ENCODE measurements at regions not wholly inside any gene's neighbourhood (a gene's known extent, or its start where the extent isn't known, plus 50 kb on each side); places are given as distances from the start of the nearest gene placed in this dataset.

DNA sequence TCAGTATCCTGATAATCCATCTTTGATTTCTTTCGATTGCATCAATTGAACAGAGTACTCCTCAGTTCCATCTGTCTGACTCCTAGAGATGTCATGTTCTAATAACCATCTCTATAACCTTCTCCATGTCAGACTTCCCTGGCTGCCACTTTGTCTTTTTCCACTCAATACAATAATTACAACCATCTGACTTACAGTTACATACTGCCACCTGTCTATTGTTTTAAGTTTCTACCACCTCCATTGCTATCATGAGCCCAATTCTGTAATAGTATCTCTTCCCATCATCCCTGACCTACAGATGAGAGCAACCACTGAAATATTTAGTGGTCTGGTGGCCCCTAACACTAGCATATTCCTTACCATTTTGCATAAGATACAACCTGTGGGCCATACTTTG lies 439.2 kb upstream of the FAM47C start:
- H3K9me3 ChIP-seq (ENCODE audit: control insufficient read depth, low read depth, low read length), result no peaks in the 10 kb centered on the region
- H3K9me1 ChIP-seq (ENCODE audit: control insufficient read depth, extremely low read depth, insufficient read depth, low read length), result no peaks in the 10 kb centered on the region
- H3K36me3 ChIP-seq (ENCODE audit: control insufficient read depth in 2 of 2, extremely low read depth in 1 of 2, insufficient read depth in 2 of 2, low read length in 2 of 2), result no peaks in the 10 kb centered on the region
- no peak overlapping the region for H3K9ac ChIP-seq (ENCODE audit: control insufficient read depth, extremely low read depth, insufficient read depth, low read length)
- H3K4me1 ChIP-seq (ENCODE audit: control insufficient read depth, extremely low read depth, insufficient read depth, low read length), result no peaks in the 10 kb centered on the region
- dilution Hi-C loops (cut with MboI; ENCODE audit: extremely low pct_ligation_motif_present, low sequenced_read_pairs), result no loop called here
- no peak for FAIRE-seq
- TF ChIP-seq, protein P1, sequence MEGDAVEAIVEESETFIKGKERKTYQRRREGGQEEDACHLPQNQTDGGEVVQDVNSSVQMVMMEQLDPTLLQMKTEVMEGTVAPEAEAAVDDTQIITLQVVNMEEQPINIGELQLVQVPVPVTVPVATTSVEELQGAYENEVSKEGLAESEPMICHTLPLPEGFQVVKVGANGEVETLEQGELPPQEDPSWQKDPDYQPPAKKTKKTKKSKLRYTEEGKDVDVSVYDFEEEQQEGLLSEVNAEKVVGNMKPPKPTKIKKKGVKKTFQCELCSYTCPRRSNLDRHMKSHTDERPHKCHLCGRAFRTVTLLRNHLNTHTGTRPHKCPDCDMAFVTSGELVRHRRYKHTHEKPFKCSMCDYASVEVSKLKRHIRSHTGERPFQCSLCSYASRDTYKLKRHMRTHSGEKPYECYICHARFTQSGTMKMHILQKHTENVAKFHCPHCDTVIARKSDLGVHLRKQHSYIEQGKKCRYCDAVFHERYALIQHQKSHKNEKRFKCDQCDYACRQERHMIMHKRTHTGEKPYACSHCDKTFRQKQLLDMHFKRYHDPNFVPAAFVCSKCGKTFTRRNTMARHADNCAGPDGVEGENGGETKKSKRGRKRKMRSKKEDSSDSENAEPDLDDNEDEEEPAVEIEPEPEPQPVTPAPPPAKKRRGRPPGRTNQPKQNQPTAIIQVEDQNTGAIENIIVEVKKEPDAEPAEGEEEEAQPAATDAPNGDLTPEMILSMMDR (optimal IDR thresholded peaks at IDR 0.05 in 1 of 3, IDR thresholded peaks at IDR 0.05 in 1 of 3, conservative IDR thresholded peaks at IDR 0.05 in 1 of 3; ENCODE audit: extremely low read depth in 1 of 3, insufficient read depth in 2 of 3, low read length in 3 of 3), result no peak
- TF ChIP-seq EZH2 (IDR thresholded peaks at IDR 0.05; ENCODE audit: low read length), result no peak
- no peak overlapping the region for H3K27ac ChIP-seq (ENCODE audit: control insufficient read depth, insufficient read depth, low read length)
- H3K4me2 ChIP-seq (ENCODE audit: control insufficient read depth, extremely low read depth, insufficient read depth, low read depth, low read length), result no peak overlapping the region
- DNase-seq (ENCODE audit: low read depth, low spot score), result no peak
- H2AFZ ChIP-seq (ENCODE audit: control insufficient read depth, low read length), result no peak overlapping the region
- H3K79me2 ChIP-seq (ENCODE audit: control insufficient read depth, insufficient read depth, low read length), result no peaks in the 10 kb centered on the region
- no peaks in the 10 kb centered on the region for H4K20me1 ChIP-seq (ENCODE audit: control insufficient read depth, extremely low read depth, insufficient read depth, low read length)
- no peak overlapping the region for H3K4me3 ChIP-seq (ENCODE audit: control insufficient read depth in 2 of 3, extremely low read depth in 1 of 3, insufficient read depth in 2 of 3, low read depth in 1 of 3, low read length in 3 of 3)
- H3K27me3 ChIP-seq (ENCODE audit: control insufficient read depth, extremely low read depth, insufficient read depth, low read length), result no peaks in the 10 kb centered on the region

DNA sequence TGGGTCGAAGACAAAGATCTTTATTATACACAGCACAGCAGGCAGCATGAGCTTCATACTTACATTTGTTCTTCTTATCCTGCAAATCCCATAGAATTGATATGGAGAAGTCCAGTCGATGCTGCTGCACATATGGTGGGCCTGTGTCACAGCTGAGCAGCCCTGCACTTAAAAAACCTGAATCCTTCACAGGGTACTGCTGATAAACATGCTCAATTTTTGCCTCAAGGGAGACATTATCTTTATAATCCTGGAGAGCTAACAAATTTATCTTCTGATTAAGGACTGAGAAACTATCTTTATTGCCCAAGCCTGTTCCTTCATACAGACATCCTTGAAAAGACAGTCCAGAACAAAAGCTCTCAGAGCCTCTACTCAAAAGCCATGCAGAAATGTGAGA lies 434.4 kb upstream of the FAM47C start:
- TF ChIP-seq EZH2 (IDR thresholded peaks at IDR 0.05; ENCODE audit: low read length), result no peak
- DNase-seq (ENCODE audit: low read depth, low spot score) (no peak), FAIRE-seq (no peak)
- no peak overlapping the region for H2AFZ ChIP-seq (ENCODE audit: control insufficient read depth, low read length)
- no peaks in the 10 kb centered on the region for H3K27me3 ChIP-seq (ENCODE audit: control insufficient read depth, extremely low read depth, insufficient read depth, low read length)
- H3K79me2 ChIP-seq (ENCODE audit: control insufficient read depth, insufficient read depth, low read length), result no peaks in the 10 kb centered on the region
- H3K4me1 ChIP-seq (ENCODE audit: control insufficient read depth, extremely low read depth, insufficient read depth, low read length), result no peaks in the 10 kb centered on the region
- no peaks in the 10 kb centered on the region for H3K9me1 ChIP-seq (ENCODE audit: control insufficient read depth, extremely low read depth, insufficient read depth, low read length)
- no peak overlapping the region for H3K4me2 ChIP-seq (ENCODE audit: control insufficient read depth, extremely low read depth, insufficient read depth, low read depth, low read length)
- no peaks in the 10 kb centered on the region for H3K9me3 ChIP-seq (ENCODE audit: control insufficient read depth, low read depth, low read length)
- H3K36me3 ChIP-seq (ENCODE audit: control insufficient read depth in 2 of 2, extremely low read depth in 1 of 2, insufficient read depth in 2 of 2, low read length in 2 of 2), result no peaks in the 10 kb centered on the region
- no peak overlapping the region for H3K4me3 ChIP-seq (ENCODE audit: control insufficient read depth in 2 of 3, extremely low read depth in 1 of 3, insufficient read depth in 2 of 3, low read depth in 1 of 3, low read length in 3 of 3)
- H3K9ac ChIP-seq (ENCODE audit: control insufficient read depth, extremely low read depth, insufficient read depth, low read length), result no peak overlapping the region
- H3K27ac ChIP-seq (ENCODE audit: control insufficient read depth, insufficient read depth, low read length), result no peak overlapping the region
- no peaks in the 10 kb centered on the region for H4K20me1 ChIP-seq (ENCODE audit: control insufficient read depth, extremely low read depth, insufficient read depth, low read length)
- dilution Hi-C loops (cut with MboI; ENCODE audit: extremely low pct_ligation_motif_present, low sequenced_read_pairs), result no loop called here

DNA sequence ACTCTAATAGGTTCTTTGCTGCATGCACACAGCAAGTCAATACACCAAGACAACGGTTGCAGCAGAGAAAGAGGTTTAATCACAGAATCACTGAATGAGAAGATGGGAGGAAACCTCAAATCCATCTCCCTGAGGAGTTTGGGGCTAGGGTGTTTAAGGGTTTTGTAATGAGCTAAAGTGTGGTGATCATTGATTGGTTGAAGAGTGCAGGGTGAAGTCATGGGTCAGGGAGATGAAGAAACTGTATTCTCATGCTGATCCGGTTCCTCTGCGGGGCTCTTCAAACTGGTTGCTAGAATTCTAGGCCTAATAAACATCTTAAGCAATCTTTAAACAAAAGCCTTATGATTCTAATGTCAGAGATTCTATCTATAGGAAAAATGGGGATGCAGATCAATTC lies 432.5 kb upstream of the FAM47C start:
- no peaks in the 10 kb centered on the region for H3K79me2 ChIP-seq (ENCODE audit: control insufficient read depth, insufficient read depth, low read length)
- no peaks in the 10 kb centered on the region for H3K27me3 ChIP-seq (ENCODE audit: control insufficient read depth, extremely low read depth, insufficient read depth, low read length)
- H2AFZ ChIP-seq (ENCODE audit: control insufficient read depth, low read length), result no peak overlapping the region
- FAIRE-seq, result no peak
- DNase-seq (ENCODE audit: low read depth, low spot score), result no peak
- no peak overlapping the region for H3K4me3 ChIP-seq (ENCODE audit: control insufficient read depth in 2 of 3, extremely low read depth in 1 of 3, insufficient read depth in 2 of 3, low read depth in 1 of 3, low read length in 3 of 3)
- H3K9me3 ChIP-seq (ENCODE audit: control insufficient read depth, low read depth, low read length), result no peaks in the 10 kb centered on the region
- H3K36me3 ChIP-seq (ENCODE audit: control insufficient read depth in 2 of 2, extremely low read depth in 1 of 2, insufficient read depth in 2 of 2, low read length in 2 of 2), result no peaks in the 10 kb centered on the region
- no peak for TF ChIP-seq EZH2 (IDR thresholded peaks at IDR 0.05; ENCODE audit: low read length)
- TF ChIP-seq, protein P1 (optimal IDR thresholded peaks at IDR 0.05 in 1 of 3, IDR thresholded peaks at IDR 0.05 in 1 of 3, conservative IDR thresholded peaks at IDR 0.05 in 1 of 3; ENCODE audit: extremely low read depth in 1 of 3, insufficient read depth in 2 of 3, low read length in 3 of 3), result no peak
- no peaks in the 10 kb centered on the region for H3K9me1 ChIP-seq (ENCODE audit: control insufficient read depth, extremely low read depth, insufficient read depth, low read length)
- dilution Hi-C loops (cut with MboI; ENCODE audit: extremely low pct_ligation_motif_present, low sequenced_read_pairs), result no loop called here
- no peaks in the 10 kb centered on the region for H3K4me1 ChIP-seq (ENCODE audit: control insufficient read depth, extremely low read depth, insufficient read depth, low read length)
- no peak overlapping the region for H3K4me2 ChIP-seq (ENCODE audit: control insufficient read depth, extremely low read depth, insufficient read depth, low read depth, low read length)
- no peak overlapping the region for H3K9ac ChIP-seq (ENCODE audit: control insufficient read depth, extremely low read depth, insufficient read depth, low read length)
- H3K27ac ChIP-seq (ENCODE audit: control insufficient read depth, insufficient read depth, low read length), result no peak overlapping the region
- no peaks in the 10 kb centered on the region for H4K20me1 ChIP-seq (ENCODE audit: control insufficient read depth, extremely low read depth, insufficient read depth, low read length)
